GM18520 (cell line): ENCODE measurements at regions not wholly inside any gene's neighbourhood (a gene's known extent, or its start where the extent isn't known, plus 50 kb on each side); places are given as distances from the start of the nearest gene placed in this dataset.
"Not testable (repeated sequence)": the region's sequence is repeated elsewhere in the genome, so short reads cannot be mapped to it uniquely, and the experiment has no call there.

Source experiments
- ATAC-seq: cut with Tn5 transposase; IDR thresholded peaks from one replicate; pipeline ENCODE4 v1.9.1; 2021; ENCODE audit not compliant: unreplicated experiment

- no peak for ATAC-seq
These were observed 129.3 kb upstream of the MAP1LC3B2 start for GRCh38 chr12:116429826-116430360.

- ATAC-seq = no peak
These were observed 128.1 kb upstream of the MAP1LC3B2 start for GRCh38 chr12:116430911-116431565.

GRCh38 chr12:116431677-116432300 lies 127.4 kb upstream of the MAP1LC3B2 start:
- ATAC-seq = no peak

GRCh38 chr12:116432314-116432750 lies 126.8 kb upstream of the MAP1LC3B2 start:
- ATAC-seq = no peak

GRCh38 chr12:116433249-116433648 lies 125.9 kb upstream of the MAP1LC3B2 start:
- ATAC-seq = no peak

DNA sequence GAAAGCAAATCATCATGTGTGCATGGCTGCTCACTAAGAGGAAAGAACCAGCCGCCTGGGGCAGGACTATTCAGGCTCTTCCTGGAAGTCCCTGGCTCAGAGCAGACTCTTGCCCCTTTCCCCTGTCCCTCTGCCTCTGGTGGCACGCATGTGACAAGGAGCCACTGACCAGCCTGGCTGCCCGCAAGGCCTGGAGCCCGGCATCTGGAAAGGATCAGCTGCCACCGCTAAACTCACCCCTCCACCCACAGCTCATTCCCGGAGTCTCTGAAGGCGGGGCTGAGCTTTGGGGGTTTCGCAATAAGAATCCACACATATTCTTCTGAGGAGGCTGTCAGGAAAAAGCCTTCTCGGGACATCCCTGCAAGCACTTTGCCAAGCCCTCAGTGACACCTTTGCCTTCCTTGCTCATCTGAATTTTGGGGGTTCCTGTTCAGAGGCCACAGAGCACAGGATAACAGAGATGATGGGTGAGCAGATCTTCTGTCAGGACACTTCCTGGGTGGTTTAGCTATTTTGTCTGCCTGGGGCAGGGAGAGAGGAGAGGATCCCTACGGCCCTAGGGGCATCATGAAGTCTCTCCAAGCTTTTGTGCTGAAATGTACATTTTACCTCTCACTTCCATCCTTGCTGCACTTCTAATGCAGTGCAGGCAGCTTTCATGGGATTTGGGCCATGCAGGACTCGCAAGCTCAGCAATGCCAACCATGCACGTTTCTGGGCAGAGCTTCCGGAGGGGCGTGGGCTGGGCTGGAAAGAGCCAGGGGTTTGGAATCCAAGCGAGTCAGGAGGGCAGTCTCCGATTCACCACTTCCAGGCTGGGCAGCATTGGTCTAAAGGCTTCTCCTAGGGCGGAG lies 124.8 kb upstream of the MAP1LC3B2 start:
- ATAC-seq = no peak

GRCh38 chr12:116435984-116436383 lies 123.2 kb upstream of the MAP1LC3B2 start:
- no peak for ATAC-seq

- ATAC-seq = no peak
These were observed 122.5 kb upstream of the MAP1LC3B2 start for GRCh38 chr12:116436561-116437249.

GRCh38 chr12:116441292-116441691 lies 117.9 kb upstream of the MAP1LC3B2 start:
- ATAC-seq = no peak

DNA sequence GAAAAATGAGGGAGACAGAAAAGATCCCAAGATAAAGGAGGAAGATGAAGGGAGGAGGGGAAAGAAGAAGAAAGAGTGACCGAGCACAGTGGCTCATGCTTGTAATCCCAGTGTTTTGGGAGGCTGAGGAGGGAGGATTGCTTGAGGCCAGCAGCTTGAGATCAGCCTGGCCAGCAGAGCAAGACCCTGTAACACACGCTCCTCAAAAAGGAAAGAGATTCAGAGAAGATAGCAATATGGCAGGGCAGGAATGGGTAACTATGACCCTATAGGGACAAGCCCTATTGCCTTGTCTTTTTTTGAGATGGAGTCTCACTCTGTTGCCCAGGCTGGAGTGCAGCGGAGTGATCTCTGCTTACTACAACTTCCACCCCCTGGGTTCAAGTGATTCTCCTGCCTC lies 116.9 kb upstream of the MAP1LC3B2 start:
- ATAC-seq = no peak

GRCh38 chr12:116442946-116443345 lies 116.2 kb upstream of the MAP1LC3B2 start:
- ATAC-seq = no peak

- ATAC-seq = no peak
These were observed 115.2 kb upstream of the MAP1LC3B2 start for GRCh38 chr12:116443821-116444589.

GRCh38 chr12:116444590-116444943 lies 114.6 kb upstream of the MAP1LC3B2 start:
- ATAC-seq = no peak

- no peak for ATAC-seq
These were observed 110.9 kb upstream of the MAP1LC3B2 start for GRCh38 chr12:116448165-116448739.

DNA sequence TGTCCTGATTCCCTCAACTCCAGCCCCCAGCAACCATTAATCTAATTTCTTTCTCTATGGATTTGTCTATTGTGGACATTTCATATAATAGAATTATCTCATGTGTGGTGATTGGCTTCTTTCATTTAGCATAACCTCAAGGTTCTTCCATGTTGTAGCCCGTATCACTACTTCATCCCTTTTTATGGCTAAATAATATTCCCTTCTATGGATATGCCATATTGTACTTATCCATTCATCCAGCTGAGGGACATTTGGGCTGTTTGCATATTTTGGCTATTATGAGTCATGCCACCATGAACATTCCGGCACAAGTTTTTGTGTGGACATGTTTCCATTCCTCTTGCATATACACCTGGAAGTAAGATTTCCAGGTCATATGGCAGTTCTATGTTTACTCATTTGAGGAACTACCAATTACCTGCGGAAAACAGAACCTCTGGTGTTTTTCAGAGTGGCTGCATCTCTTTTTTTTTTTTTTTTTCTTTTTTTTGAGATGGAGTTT lies 108.7 kb upstream of the MAP1LC3B2 start:
- no peak for ATAC-seq

GRCh38 chr12:116452975-116453374 lies 106.2 kb upstream of the MAP1LC3B2 start:
- not testable (repeated sequence) for ATAC-seq

DNA sequence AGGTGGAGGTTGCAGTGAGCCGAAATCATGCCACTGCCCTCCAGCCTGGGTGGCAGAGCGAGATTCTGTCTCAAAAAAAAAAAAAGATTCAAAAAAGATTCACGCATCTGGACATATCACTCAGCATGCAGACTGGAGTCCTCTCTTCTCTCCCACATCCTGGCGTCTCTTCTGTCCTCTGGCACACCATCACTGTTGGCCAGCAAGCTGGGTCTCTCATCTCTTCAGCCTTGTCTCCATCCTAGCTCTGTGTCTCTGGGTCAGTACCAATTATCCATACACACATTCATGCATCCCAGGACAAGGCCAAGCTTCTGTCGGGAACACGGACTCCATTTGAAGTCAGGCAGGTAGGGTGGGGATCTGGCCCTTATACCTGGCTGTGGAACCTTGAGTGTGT lies 105.5 kb upstream of the MAP1LC3B2 start:
- no peak for ATAC-seq

- no peak for ATAC-seq
These were observed 105.1 kb upstream of the MAP1LC3B2 start for GRCh38 chr12:116454076-116454475.

DNA sequence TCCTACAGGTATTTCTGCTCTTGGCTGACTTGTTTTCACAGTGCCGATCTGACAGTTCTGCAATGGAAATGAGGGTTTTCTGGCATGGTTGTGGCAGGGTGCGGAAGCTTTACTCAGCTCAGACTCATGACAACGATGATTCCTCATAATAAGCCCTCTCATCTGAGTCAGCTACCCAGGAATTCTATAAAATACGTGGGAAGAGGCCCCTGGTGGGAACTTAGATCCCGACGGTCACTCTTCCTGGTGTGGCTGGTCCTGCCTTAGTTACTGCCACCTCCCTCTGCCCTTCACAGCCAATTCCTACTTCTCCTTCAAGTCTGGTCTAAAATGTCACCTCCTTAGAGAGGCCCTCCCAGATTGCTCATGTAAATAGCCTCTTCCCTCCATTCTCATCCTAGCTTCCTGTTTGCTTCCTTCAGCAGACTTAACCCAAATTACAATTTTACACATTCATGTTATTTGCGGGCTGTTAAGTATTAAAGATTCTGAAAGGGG lies 104.2 kb upstream of the MAP1LC3B2 start:
- no peak for ATAC-seq
